AG04450 (cell line): ENCODE measurements at regions not wholly inside any gene's neighbourhood (a gene's known extent, or its start where the extent isn't known, plus 50 kb on each side); places are given as distances from the start of the nearest gene placed in this dataset.

Experiments
- CTCF ChIA-PET: fragments of 300-600, 350-600 bp; formaldehyde crosslinking; extraction: SDS; loops from one replicate; lab custom pipeline; 2022; ENCODE audit warnings: antibody characterized with exemption, inconsistent platforms; lab: Charles Lee
- POLR2A ChIA-PET: fragments of 350-600 bp; formaldehyde crosslinking; extraction: SDS; loops from one replicate; lab custom pipeline; 2021; ENCODE audit warnings: antibody characterized with exemption, inconsistent platforms; lab: Yijun Ruan, JAX
- DNase-seq: peaks from one replicate; pipeline ENCODE4 v3.0.0-alpha.2; 2011; ENCODE audit warnings: low read depth, low spot score
- H3K27ac ChIP-seq: one replicate; pipeline ENCODE4 v1.5.1; 2012; ENCODE audit warnings: low read depth, low read length, control low read depth
- H3K27me3 ChIP-seq: one replicate; pipeline ENCODE4 v1.6.0; 2012; ENCODE audit warnings: low read length; ENCODE audit not compliant: control insufficient read depth, insufficient read depth
- H3K4me3 ChIP-seq: 2 replicates; pipeline ENCODE4 v1.5.1; 2011; ENCODE audit warnings: mild to moderate bottlenecking, low read depth, low read length, control low read depth
- H3K9me3 ChIP-seq: 2 replicates; pipeline ENCODE4 v1.5.1; 2012; ENCODE audit warnings: low read length; ENCODE audit not compliant: control insufficient read depth, insufficient read depth
- TF ChIP-seq, protein P1 (sequence below): IDR thresholded peaks from 2 replicates; pipeline ENCODE4 v1.5.1; 2011; ENCODE audit warnings: low read depth, low read length, control low read depth, inconsistent platforms

DNA sequence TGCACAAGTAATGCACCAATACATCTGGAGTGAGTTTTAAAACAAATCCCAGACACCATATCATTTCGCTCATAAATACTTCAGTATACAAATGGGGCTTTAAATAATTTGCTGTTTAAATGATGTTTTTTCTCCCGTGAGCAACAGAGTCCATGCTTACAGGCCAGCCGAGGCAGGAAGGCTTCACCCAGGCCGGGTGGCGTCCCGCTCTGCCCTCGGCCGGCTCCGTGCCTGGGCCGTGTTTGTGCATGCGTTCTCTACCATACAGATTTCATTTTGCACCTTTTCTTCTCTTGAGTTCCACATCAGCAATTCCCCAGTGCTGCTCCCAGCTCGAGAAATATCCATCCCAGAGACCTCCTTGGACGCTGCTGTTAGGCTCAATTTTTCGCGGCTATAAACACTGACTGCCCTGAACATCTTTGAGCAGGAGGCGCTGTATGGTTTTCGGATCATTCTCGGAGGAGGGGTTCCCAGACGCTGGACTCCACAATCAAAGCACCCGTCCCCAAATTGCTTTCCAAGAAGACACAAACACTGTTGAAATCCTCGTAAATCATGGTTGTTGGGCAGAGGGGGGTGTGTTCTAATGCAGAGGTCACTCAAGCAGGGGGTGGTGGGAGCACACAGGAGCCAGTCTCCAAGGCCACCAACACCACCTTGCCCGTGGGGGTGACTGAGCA lies 91.6 kb downstream of the MICALL2 start:
- no peak for DNase-seq
- TF ChIP-seq, protein P1, sequence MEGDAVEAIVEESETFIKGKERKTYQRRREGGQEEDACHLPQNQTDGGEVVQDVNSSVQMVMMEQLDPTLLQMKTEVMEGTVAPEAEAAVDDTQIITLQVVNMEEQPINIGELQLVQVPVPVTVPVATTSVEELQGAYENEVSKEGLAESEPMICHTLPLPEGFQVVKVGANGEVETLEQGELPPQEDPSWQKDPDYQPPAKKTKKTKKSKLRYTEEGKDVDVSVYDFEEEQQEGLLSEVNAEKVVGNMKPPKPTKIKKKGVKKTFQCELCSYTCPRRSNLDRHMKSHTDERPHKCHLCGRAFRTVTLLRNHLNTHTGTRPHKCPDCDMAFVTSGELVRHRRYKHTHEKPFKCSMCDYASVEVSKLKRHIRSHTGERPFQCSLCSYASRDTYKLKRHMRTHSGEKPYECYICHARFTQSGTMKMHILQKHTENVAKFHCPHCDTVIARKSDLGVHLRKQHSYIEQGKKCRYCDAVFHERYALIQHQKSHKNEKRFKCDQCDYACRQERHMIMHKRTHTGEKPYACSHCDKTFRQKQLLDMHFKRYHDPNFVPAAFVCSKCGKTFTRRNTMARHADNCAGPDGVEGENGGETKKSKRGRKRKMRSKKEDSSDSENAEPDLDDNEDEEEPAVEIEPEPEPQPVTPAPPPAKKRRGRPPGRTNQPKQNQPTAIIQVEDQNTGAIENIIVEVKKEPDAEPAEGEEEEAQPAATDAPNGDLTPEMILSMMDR = no peak
- Histone ChIP-seq H3K9me3 (peaks cover 5% of the 10 kb centered on the region), H3K27ac (no peak overlapping the region), H3K27me3 (peaks cover 66% of the 10 kb centered on the region), H3K4me3 (no peak overlapping the region)
- ChIA-PET POLR2A (no interaction called here), CTCF (no interaction called here)

DNA sequence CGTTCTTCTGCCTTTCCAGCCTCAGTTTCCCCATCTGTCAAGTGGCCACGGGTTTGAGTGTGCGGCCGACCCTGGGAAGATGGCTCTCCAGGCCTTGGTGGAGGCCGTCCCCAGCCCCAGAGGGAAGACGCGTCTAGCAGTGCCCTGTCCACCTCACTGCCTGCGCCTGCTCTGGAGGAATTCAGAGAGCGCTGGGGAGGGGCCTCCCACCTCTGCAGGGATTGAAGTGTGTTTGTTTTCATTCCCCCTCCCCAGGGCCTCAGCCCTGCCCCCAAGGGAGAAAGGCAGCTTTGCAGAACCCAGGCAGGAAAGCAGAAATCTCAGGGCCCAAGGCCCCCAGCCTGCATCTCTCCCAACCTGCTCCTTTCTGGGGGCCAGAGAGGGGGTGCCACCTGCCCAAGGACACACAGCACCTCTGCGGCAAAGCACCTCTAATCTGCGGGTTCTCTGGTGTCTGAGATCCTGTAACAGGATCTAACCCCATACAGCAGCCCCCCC lies 91.0 kb downstream of the MICALL2 start:
- TF ChIP-seq, protein P1 = no peak
- no peak overlapping the region for H3K27ac ChIP-seq
- ChIA-PET CTCF (interaction anchor here (0.6 to 1.0 kb wide), 6 partner anchors 9 to 693 kb away, joined by 3 to 6 read pairs (median 4); no protein-coding TSS in a partner anchor), POLR2A (no interaction called here)
- DNase-seq = no peak
- H3K27me3 ChIP-seq = peaks cover 69% of the 10 kb centered on the region
- H3K9me3 ChIP-seq = peaks cover 5% of the 10 kb centered on the region
- no peak overlapping the region for H3K4me3 ChIP-seq

DNA sequence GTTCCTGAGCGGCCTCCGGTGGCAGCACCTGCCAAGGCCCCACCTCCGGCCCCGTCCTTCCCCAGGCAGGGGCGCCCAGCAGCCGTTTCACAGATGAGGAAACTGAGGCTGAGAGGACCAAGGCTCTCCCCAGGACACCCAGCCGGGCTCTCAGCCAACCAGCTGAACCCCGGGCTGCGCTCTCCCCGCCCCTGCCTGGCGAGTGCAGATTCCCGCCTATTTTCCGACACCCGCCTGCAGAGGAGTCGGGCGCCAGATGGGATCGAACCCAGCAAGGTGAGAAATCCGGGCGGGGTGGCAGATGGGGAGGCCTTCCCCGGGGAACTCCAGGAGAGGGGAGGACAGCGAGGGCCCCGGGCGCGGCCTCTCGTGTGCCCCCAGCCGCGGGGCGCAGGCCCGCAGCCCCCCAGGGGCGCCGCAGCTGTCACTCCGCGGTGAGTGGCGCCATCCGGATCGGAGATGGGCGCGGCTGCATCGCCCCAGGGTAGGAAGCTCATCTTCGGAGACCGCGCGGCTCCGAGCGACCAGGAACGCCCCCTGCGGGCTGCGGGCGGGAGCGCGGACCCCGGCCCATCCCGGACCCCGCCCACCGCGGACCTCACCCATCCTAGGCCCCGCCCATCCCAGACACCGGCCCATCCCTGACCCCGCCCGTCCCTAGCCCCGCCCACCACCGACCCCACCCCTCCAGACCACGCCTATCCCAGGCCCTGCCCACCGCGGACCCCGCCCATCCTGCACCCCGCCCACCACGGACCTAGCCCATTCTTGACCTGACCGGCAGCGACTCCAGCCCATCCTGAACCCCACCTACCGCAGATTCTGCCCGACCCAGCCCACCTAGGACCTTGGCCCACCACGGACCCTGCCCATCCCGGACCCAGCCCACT lies 90.3 kb downstream of the MICALL2 start:
- peaks cover 74% of the 10 kb centered on the region for H3K27me3 ChIP-seq
- CTCF ChIA-PET = interaction anchor here (0.6 to 1.0 kb wide), 7 partner anchors 10 to 693 kb away, joined by 3 to 6 read pairs (median 4); no protein-coding TSS in a partner anchor
- peaks cover 5% of the 10 kb centered on the region for H3K9me3 ChIP-seq
- no peak overlapping the region for H3K27ac ChIP-seq
- DNase-seq = no peak
- TF ChIP-seq, protein P1 = no peak
- H3K4me3 ChIP-seq = no peak overlapping the region
- POLR2A ChIA-PET = no interaction called here

DNA sequence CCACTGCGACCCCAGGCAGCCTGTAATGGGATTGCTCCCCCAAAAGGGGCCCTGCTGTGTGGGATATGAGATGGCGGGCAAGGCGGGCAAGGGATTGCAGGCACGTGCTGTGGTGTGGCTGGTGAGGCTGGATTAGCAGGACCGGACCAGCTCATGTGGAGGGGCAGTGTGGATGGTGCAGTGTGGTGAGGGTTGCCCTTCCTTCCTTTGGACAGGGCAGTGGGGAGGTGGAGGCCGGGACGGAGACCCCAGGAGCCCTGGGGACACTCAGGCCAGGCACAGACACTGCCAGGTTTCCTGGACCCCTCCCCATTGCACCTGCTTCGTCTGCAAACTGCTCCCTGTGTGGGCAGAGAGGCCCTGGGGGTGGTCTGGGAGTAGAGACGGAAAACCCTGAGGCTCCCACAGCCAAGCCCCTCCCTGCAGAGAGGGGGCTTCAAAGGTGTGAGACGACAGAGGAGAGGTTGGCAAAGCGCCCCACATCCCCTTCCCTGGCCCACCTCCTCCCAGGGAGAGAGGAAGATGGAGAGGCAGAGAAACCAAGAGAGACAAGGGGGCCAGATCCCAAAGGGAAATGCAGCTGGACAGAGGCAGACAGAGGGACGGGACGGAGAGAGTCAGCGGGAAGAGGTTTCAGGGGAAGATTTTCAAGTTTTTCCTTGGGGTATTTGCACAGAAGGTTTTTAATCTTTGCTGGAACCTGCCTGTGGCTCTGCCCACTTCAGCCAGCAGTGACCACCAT lies 89.2 kb downstream of the MICALL2 start:
- CTCF ChIA-PET = no interaction called here
- peaks cover 68% of the 10 kb centered on the region for H3K27me3 ChIP-seq
- POLR2A ChIA-PET = no interaction called here

More for the DNA sequence above, 89.2 kb downstream of the MICALL2 start:
- TF ChIP-seq, protein P1 = no peak
- peaks cover 5% of the 10 kb centered on the region for H3K9me3 ChIP-seq
- H3K27ac ChIP-seq = no peak overlapping the region
- no peak for DNase-seq
- H3K4me3 ChIP-seq = no peak overlapping the region
